ENCODE measurements at regions not wholly inside any gene's neighbourhood (a gene's known extent, or its start where the extent isn't known, plus 50 kb on each side); places are given as distances from the start of the nearest gene placed in this dataset.

GRCh38 chr3:127483902-127484591, 106.5 kb downstream of the TPRA1 start:
- DNase-seq, result peak; percentile 79

GRCh38 chr3:127483005-127483641, 107.4 kb downstream of the TPRA1 start:
- no peak for DNase-seq

- DNase-seq, result no peak
Measured at GRCh38 chr3:127482216-127483004, 108.1 kb downstream of the TPRA1 start.

- no peak for DNase-seq
Measured at GRCh38 chr3:127480196-127480954, 110.2 kb downstream of the TPRA1 start.

GRCh38 chr3:127479449-127479848, 111.1 kb downstream of the TPRA1 start:
- no peak for DNase-seq

- DNase-seq, result no peak
Measured at GRCh38 chr3:127478922-127479321, 111.6 kb downstream of the TPRA1 start.

GRCh38 chr3:127477396-127477795, 113.1 kb downstream of the TPRA1 start:
- DNase-seq, result no peak

- DNase-seq, result no peak
Measured at GRCh38 chr3:127476936-127477335, 113.6 kb downstream of the TPRA1 start.

- DNase-seq, result no peak
Measured at GRCh38 chr3:127475975-127476705, 114.4 kb downstream of the TPRA1 start.

GRCh38 chr3:127475391-127475790, 115.1 kb downstream of the TPRA1 start:
- no peak for DNase-seq

GRCh38 chr3:127473244-127474024, 117.1 kb downstream of the TPRA1 start:
- peak; percentile 33 for DNase-seq

GRCh38 chr3:127472506-127472905, 118.0 kb downstream of the TPRA1 start:
- no peak for DNase-seq

- DNase-seq, result no peak
Measured at GRCh38 chr3:127471142-127471541, 119.4 kb downstream of the TPRA1 start.

GRCh38 chr3:127469760-127470159, 120.8 kb downstream of the TPRA1 start:
- no peak for DNase-seq

GRCh38 chr3:127467391-127467790, 123.1 kb downstream of the TPRA1 start:
- DNase-seq, result peak; percentile 21

GRCh38 chr3:127464642-127465041, 125.9 kb downstream of the TPRA1 start:
- no peak for DNase-seq

GRCh38 chr3:127462111-127462655, 128.3 kb downstream of the TPRA1 start:
- no peak for DNase-seq

GRCh38 chr3:127461286-127461910, 129.1 kb downstream of the TPRA1 start:
- no peak for DNase-seq

- no peak for DNase-seq
Measured at GRCh38 chr3:127459891-127460290, 130.6 kb downstream of the TPRA1 start.

- DNase-seq, result peak; percentile 19
Measured at GRCh38 chr3:127458696-127459604, 131.6 kb downstream of the TPRA1 start.
